ENCODE measurements at regions not wholly inside any gene's neighbourhood (a gene's known extent, or its start where the extent isn't known, plus 50 kb on each side); places are given as distances from the start of the nearest gene placed in this dataset.

DNA sequence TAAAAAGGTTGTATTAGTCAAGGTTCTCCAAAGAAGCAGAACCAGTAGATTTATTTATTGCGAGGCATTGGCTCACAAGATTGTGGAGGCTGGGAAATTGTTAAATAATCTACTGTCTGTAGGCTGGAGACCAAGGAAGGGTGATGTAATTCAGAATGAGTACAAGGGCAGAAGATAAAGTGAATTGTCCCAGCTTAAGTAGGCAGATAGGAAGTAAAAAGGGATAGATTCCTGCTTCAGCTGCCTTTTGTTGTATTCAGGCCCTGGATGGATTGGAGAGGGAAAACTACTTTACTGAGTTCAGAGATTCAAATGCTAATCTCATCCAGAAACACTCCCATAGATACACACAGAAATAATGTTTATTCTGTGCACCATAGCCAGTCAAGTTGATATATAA lies 301.1 kb downstream of the CYLC2 start:
- no peak for DNase-seq
- WGBS, 4 donors = 70 to 77% (median 72%) methylated on average over 1 of the region's 1 CpG
- no peaks in the 10 kb centered on the region for H3K27me3 ChIP-seq
- H3K9me3 ChIP-seq (replicated peaks in 1 of 3) = no peaks in the 10 kb centered on the region
- H3K4me3 ChIP-seq = no peak overlapping the region
- H3K27ac ChIP-seq = no peak overlapping the region
- H3K36me3 ChIP-seq (replicated peaks in 1 of 2) = no peaks in the 10 kb centered on the region
- TF ChIP-seq POLR2A (IDR thresholded peaks at IDR 0.05) = no peak
- TF ChIP-seq, protein P1, sequence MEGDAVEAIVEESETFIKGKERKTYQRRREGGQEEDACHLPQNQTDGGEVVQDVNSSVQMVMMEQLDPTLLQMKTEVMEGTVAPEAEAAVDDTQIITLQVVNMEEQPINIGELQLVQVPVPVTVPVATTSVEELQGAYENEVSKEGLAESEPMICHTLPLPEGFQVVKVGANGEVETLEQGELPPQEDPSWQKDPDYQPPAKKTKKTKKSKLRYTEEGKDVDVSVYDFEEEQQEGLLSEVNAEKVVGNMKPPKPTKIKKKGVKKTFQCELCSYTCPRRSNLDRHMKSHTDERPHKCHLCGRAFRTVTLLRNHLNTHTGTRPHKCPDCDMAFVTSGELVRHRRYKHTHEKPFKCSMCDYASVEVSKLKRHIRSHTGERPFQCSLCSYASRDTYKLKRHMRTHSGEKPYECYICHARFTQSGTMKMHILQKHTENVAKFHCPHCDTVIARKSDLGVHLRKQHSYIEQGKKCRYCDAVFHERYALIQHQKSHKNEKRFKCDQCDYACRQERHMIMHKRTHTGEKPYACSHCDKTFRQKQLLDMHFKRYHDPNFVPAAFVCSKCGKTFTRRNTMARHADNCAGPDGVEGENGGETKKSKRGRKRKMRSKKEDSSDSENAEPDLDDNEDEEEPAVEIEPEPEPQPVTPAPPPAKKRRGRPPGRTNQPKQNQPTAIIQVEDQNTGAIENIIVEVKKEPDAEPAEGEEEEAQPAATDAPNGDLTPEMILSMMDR (IDR thresholded peaks at IDR 0.05) = no peak
- no peaks in the 10 kb centered on the region for H3K4me1 ChIP-seq (replicated peaks in 1 of 2)
- intact Hi-C loops (cut with DNase I) = no loop called here

DNA sequence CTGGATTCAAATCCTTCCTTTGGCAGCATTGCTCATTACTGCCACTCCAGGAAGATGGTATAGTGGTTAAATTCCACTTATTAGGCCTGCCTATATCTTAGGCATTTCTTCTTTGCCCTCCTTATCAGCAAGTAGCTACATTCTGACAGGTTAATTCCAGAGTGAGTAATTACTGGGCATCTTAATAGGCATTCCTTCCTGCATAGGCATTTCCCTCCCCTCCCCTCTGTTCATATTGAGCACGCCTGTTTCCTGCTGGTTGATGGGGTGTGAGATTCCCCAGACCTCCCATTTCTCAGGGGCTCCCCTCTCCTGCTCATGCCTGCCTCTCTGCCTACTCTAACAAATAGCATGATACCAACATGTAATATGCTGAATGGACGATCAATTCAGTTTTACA lies 305.9 kb downstream of the CYLC2 start:
- H3K9me3 ChIP-seq (replicated peaks in 1 of 3) = no peaks in the 10 kb centered on the region
- TF ChIP-seq, protein P1 (IDR thresholded peaks at IDR 0.05) = no peak
- TF ChIP-seq POLR2A (IDR thresholded peaks at IDR 0.05) = no peak
- no peak overlapping the region for H3K27ac ChIP-seq
- intact Hi-C loops (cut with DNase I) = no loop called here
- no peaks in the 10 kb centered on the region for H3K36me3 ChIP-seq (replicated peaks in 1 of 2)
- H3K4me1 ChIP-seq (replicated peaks in 1 of 2) = no peaks in the 10 kb centered on the region
- DNase-seq = no peak
- H3K4me3 ChIP-seq = no peak overlapping the region
- WGBS, 4 donors = 52 to 69% (median 62%) methylated on average over 2 of the region's 2 CpGs
- no peaks in the 10 kb centered on the region for H3K27me3 ChIP-seq

DNA sequence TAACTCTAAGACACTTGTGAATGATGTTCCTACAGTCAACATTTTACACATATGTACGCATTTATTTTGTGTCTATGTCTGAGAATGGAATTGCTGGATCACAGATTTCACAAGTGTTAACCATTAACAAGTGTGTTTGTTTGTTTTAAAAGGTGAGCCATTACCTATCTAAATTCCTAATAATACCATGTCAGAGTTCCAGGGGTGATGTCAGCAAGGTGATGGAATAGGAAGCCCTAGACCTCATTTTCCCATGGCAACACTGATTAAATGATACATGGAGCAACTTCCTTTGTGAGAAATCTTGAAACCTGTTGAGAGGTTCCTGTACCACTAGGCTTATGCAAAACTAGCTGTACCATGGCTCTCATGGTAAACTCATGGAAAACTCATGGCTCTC lies 309.7 kb downstream of the CYLC2 start:
- no peaks in the 10 kb centered on the region for H3K36me3 ChIP-seq (replicated peaks in 1 of 2)
- 73 to 83% (median 77%) methylated on average over 1 of the region's 1 CpG for WGBS, 4 donors
- H3K27me3 ChIP-seq = no peaks in the 10 kb centered on the region
- H3K27ac ChIP-seq = no peak overlapping the region
- intact Hi-C loops (cut with DNase I) = no loop called here
- no peak for DNase-seq
- no peaks in the 10 kb centered on the region for H3K4me1 ChIP-seq (replicated peaks in 1 of 2)
- no peaks in the 10 kb centered on the region for H3K9me3 ChIP-seq (replicated peaks in 1 of 3)
- no peak overlapping the region for H3K4me3 ChIP-seq
- no peak for TF ChIP-seq POLR2A (IDR thresholded peaks at IDR 0.05)
- TF ChIP-seq, protein P1 (IDR thresholded peaks at IDR 0.05) = no peak

DNA sequence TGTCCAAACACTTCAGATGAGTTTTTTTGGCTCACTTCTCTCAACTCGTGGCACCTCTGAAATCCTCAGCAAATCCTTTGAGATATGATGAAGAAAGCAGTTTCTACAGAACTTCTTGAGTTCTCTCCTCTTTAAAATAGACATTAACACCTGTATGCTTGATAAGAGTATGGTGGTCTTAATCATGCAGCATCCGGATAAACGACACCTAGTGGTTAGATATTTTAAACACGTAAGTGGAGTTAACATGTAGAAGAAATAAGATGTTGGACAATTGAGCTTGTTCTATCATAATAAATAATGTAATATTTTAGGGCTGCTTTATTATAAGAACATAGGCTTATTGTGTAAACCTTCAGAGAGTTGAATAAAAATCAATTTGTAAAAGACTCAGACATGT lies 324.8 kb downstream of the CYLC2 start:
- intact Hi-C loops (cut with DNase I) = no loop called here
- 26 to 32% (median 27%) methylated on average over 4 of the region's 4 CpGs for WGBS, 4 donors
- H3K36me3 ChIP-seq (replicated peaks in 1 of 2) = no peaks in the 10 kb centered on the region
- H3K4me3 ChIP-seq = no peak overlapping the region
- no peaks in the 10 kb centered on the region for H3K9me3 ChIP-seq (replicated peaks in 1 of 3)
- no peaks in the 10 kb centered on the region for H3K4me1 ChIP-seq (replicated peaks in 1 of 2)
- H3K27me3 ChIP-seq = no peaks in the 10 kb centered on the region
- no peak for TF ChIP-seq POLR2A (IDR thresholded peaks at IDR 0.05)
- TF ChIP-seq, protein P1 (IDR thresholded peaks at IDR 0.05) = no peak
- no peak overlapping the region for H3K27ac ChIP-seq
- DNase-seq = no peak

Data from adrenal gland (tissue), 9 donors.